PC-3 (cell line): ENCODE measurements at regions not wholly inside any gene's neighbourhood (a gene's known extent, or its start where the extent isn't known, plus 50 kb on each side); places are given as distances from the start of the nearest gene placed in this dataset.
A peak's percentile ranks its signal among the peaks of the same experiment; 100 is the strongest.

Experiments used
- ATAC-seq: fragments of 200-7000 bp; cut with Tn5 transposase; 2 replicates; pipeline ENCODE4 v1.9.1; 2020; ENCODE audit warnings: mild to moderate bottlenecking, moderate library complexity
- BruUV-seq: library from RNA; stranded (reverse); fragments of 400-500 nt; replicated peaks from 2 replicates; lab custom pipeline; 2021; lab: Mats Ljungman, UMichigan
- CTCF ChIA-PET: fragments of 300-600 bp; sonication (Branson Sonifier 250); formaldehyde crosslinking; loops from one replicate; lab custom pipeline; 2022; ENCODE audit warnings: antibody characterized with exemption; lab: Charles Lee
- POLR2A ChIA-PET: fragments of 300-600 bp; sonication (Branson Sonifier 250); formaldehyde crosslinking; loops from one replicate; lab custom pipeline; 2022; ENCODE audit warnings: antibody characterized with exemption; ENCODE audit not compliant: unreplicated experiment; lab: Charles Lee
- DNase-seq: peaks from one replicate; pipeline ENCODE4 v3.0.0-alpha.2; 2015
- H2AFZ ChIP-seq: fragments of 300-600 bp; sonication (generic); 2 replicates; pipeline ENCODE4 v1.6.0; 2016; ENCODE audit warnings: antibody characterized with exemption, low read length
- H3F3A ChIP-seq: fragments of 300-600 bp; sonication (generic); one replicate; pipeline ENCODE4 v1.6.0; 2017; ENCODE audit warnings: antibody characterized with exemption, low read length, control low read depth, mild to moderate bottlenecking; ENCODE audit not compliant: unreplicated experiment
- H3K27ac ChIP-seq: fragments of 300-600 bp; sonication (generic); 2 replicates; pipeline ENCODE4 v1.5.1; 2016; ENCODE audit warnings: mild to moderate bottlenecking, low read length
- H3K27me3 ChIP-seq: fragments of 300-600 bp; sonication (generic); 2 replicates; pipeline ENCODE4 v1.6.1; 2016; ENCODE audit warnings: low read length, mixed read lengths
- H3K36me3 ChIP-seq: fragments of 300-600 bp; sonication (generic); 2 replicates; pipeline ENCODE4 v1.6.1; 2016; ENCODE audit warnings: low read depth, mixed run types, low read length, mixed read lengths
- H3K4me1 ChIP-seq: fragments of 300-600 bp; sonication (generic); 2 replicates; pipeline ENCODE4 v1.5.1; 2016; ENCODE audit warnings: low read length; ENCODE audit not compliant: insufficient read depth
- H3K4me2 ChIP-seq: fragments of 300-600 bp; sonication (generic); 2 replicates; pipeline ENCODE4 v1.6.0; 2016; ENCODE audit warnings: low read length
- H3K4me3 ChIP-seq: fragments of 300-600 bp; sonication (generic); 2 replicates; pipeline ENCODE4 v1.5.1; 2016; ENCODE audit warnings: mild to moderate bottlenecking, low read length, mixed read lengths
- H3K79me2 ChIP-seq: fragments of 300-600 bp; sonication (generic); 2 replicates; pipeline ENCODE4 v1.6.1; 2017; ENCODE audit warnings: low read length, mixed read lengths
- H3K9ac ChIP-seq: fragments of 300-600 bp; sonication (generic); 2 replicates; pipeline ENCODE4 v1.6.0; 2016; ENCODE audit warnings: mild to moderate bottlenecking, low read length
- H3K9me2 ChIP-seq: fragments of 300-600 bp; sonication (generic); replicated peaks from 2 replicates; pipeline ENCODE4 v1.6.1; 2016; ENCODE audit warnings: mixed run types, low read length, mixed read lengths
- H3K9me3 ChIP-seq: fragments of 300-600 bp; sonication (generic); 2 replicates; pipeline ENCODE4 v1.6.1; 2016; ENCODE audit warnings: low read length, mixed read lengths
- H4K20me1 ChIP-seq: fragments of 300-600 bp; sonication (generic); 2 replicates; pipeline ENCODE4 v1.6.1; 2016; ENCODE audit warnings: low read length, mixed read lengths
- CTCF ChIP-seq: fragments of 300-600 bp; sonication (generic); conservative IDR thresholded peaks from 2 replicates; pipeline ENCODE4 v1.5.1; 2017; ENCODE audit warnings: antibody characterized with exemption, low read depth, mild to moderate bottlenecking, low read length
- EZH2 ChIP-seq: fragments of 300-600 bp; sonication (generic); IDR thresholded peaks from one replicate; pipeline ENCODE4 v1.6.1; 2017; ENCODE audit warnings: antibody characterized with exemption, mild to moderate bottlenecking, low read length; ENCODE audit not compliant: unreplicated experiment
- EZH2phosphoT487 ChIP-seq: fragments of 300-600 bp; sonication (generic); IDR thresholded peaks from 2 replicates; pipeline ENCODE4 v1.6.1; 2018; ENCODE audit warnings: mild to moderate bottlenecking, antibody characterized with exemption, low read length, borderline replicate concordance
- intact Hi-C: fragments of 100-400 bp; cut with micrococcal nuclease; formaldehyde crosslinking; loops from 2 replicates; pipeline ENCODE4 v1.9.0; 2023

- H3K27me3 ChIP-seq = no peaks in the 10 kb centered on the region
- H3K79me2 ChIP-seq = no peaks in the 10 kb centered on the region
- no peaks in the 10 kb centered on the region for H3F3A ChIP-seq
- H3K27ac ChIP-seq = peak overlapping the region; percentile 60
- no peak overlapping the region for H3K4me3 ChIP-seq
- TF ChIP-seq EZH2 (no peak), EZH2phosphoT487 (no peak)
- H3K4me2 ChIP-seq = no peak overlapping the region
- no peaks in the 10 kb centered on the region for H3K9me3 ChIP-seq
- H3K4me1 ChIP-seq = peaks cover 10% of the 10 kb centered on the region; the same call in 1 of the 2 replicates
- H4K20me1 ChIP-seq = no peaks in the 10 kb centered on the region
- intact Hi-C loops = no loop called here
- H3K9me2 ChIP-seq = no peaks in the 10 kb centered on the region
- no peak for DNase-seq
- no peak overlapping the region for H2AFZ ChIP-seq
- BruUV-seq = no TSS peak
- ATAC-seq = no peak
- H3K36me3 ChIP-seq = no peaks in the 10 kb centered on the region
- H3K9ac ChIP-seq = no peak overlapping the region
- POLR2A ChIA-PET = no interaction called here
- CTCF ChIA-PET = no interaction called here
Observed at GRCh38 chr15:87207251-87207650, 1049.3 kb downstream of the NTRK3 start.

DNA sequence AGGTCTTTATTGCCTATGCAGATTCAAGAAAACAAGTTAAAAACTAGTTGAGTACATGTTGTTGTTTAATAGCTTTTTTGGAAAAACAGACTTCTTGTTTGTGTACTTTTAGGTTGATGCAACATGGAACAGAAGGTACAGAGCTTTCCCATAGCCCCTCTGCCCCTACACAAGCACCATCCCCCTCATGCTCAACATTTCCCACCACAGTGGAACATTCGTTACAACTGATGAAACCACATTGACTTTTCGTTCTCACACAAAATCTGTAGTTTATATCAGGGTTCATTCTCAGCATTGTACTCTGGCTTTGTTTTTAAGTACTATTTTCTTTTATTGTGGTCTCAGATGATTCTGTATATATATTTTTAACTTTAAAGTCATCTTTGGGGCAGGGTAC, 1054.6 kb downstream of the NTRK3 start:
- Histone ChIP-seq H3K9ac (no peak overlapping the region), H3K4me2 (no peak overlapping the region), H3F3A (no peaks in the 10 kb centered on the region), H2AFZ (no peak overlapping the region), H3K9me2 (no peaks in the 10 kb centered on the region), H3K4me1 (no peaks in the 10 kb centered on the region), H3K27me3 (no peaks in the 10 kb centered on the region), H3K4me3 (no peak overlapping the region), H3K36me3 (no peaks in the 10 kb centered on the region), H3K79me2 (no peaks in the 10 kb centered on the region), H4K20me1 (no peaks in the 10 kb centered on the region), H3K9me3 (no peaks in the 10 kb centered on the region), H3K27ac (no peak overlapping the region)
- POLR2A ChIA-PET = no interaction called here
- no peak for ATAC-seq
- no peak for TF ChIP-seq CTCF
- no peak for TF ChIP-seq EZH2phosphoT487
- no peak for TF ChIP-seq EZH2
- intact Hi-C loops = no loop called here
- CTCF ChIA-PET = no interaction called here
- no TSS peak for BruUV-seq
- no peak for DNase-seq

DNA sequence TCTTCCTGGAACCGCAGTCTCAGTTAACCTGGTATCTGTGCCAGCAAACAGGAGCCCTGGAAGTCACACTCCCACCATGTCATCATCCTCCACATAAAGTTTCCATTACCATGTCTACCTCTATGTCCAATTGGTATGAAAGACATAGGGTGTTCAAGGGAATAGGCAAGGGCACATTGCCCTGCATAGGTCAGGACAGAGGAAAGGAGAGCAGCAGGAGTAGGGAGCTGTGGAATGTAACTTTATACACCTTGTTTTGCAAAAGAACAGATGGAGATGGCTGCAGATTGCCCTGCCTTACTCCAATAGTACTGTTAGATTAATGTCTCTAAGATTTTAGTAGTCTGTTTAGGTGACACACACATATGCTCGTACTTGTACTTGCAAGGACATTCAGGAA, 1056.4 kb downstream of the NTRK3 start:
- no peaks in the 10 kb centered on the region for H3K4me1 ChIP-seq
- H2AFZ ChIP-seq = no peak overlapping the region
- BruUV-seq = no TSS peak
- TF ChIP-seq EZH2 = no peak
- TF ChIP-seq EZH2phosphoT487 = no peak
- no peak for TF ChIP-seq CTCF
- no peaks in the 10 kb centered on the region for H3F3A ChIP-seq
- H3K9me2 ChIP-seq = no peaks in the 10 kb centered on the region
- H3K9ac ChIP-seq = no peak overlapping the region
- H3K4me2 ChIP-seq = no peak overlapping the region
- ATAC-seq = no peak
- no peak overlapping the region for H3K27ac ChIP-seq
- no peaks in the 10 kb centered on the region for H3K79me2 ChIP-seq
- no peak for DNase-seq
- ChIA-PET CTCF (no interaction called here), POLR2A (no interaction called here)
- H3K27me3 ChIP-seq = no peaks in the 10 kb centered on the region
- no peaks in the 10 kb centered on the region for H3K9me3 ChIP-seq
- intact Hi-C loops = no loop called here
- H3K4me3 ChIP-seq = no peak overlapping the region
- no peaks in the 10 kb centered on the region for H4K20me1 ChIP-seq
- no peaks in the 10 kb centered on the region for H3K36me3 ChIP-seq
